Central memory CD8-positive, alpha-beta T cell (primary cell): ENCODE measurements at regions not wholly inside any gene's neighbourhood (a gene's known extent, or its start where the extent isn't known, plus 50 kb on each side); places are given as distances from the start of the nearest gene placed in this dataset.

Source experiments
- ATAC-seq: fragments of 150-1000 bp; cut with Tn5 transposase; replicated peaks from 2 replicates; pipeline ENCODE4 v1.10.0; 2022; ENCODE audit warnings: mild to moderate bottlenecking, moderate FRiP score, moderate number of reproducible peaks; ENCODE audit not compliant: poor library complexity, severe bottlenecking; ENCODE audit errors: extremely low read depth
- DNase-seq, 2 donors: peaks; one replicate each; pipeline ENCODE4 v3.0.0; 2021; ENCODE audit warnings: low spot score in 2 of 2
- H3K27ac Mint-ChIP-seq: one replicate; pipeline ENCODE4 v1.8.0; 2022; ENCODE audit warnings: low read depth, mild to moderate bottlenecking, moderate library complexity, mixed read lengths
- H3K27me3 Mint-ChIP-seq: one replicate; pipeline ENCODE4 v1.8.0; 2022; ENCODE audit warnings: mixed read lengths
- H3K36me3 Mint-ChIP-seq: one replicate; pipeline ENCODE4 v1.8.0; 2022; ENCODE audit warnings: mild to moderate bottlenecking, moderate library complexity, mixed read lengths; ENCODE audit not compliant: insufficient read depth
- H3K4me1 Mint-ChIP-seq: one replicate; pipeline ENCODE4 v1.8.0; 2022; ENCODE audit warnings: mixed read lengths
- H3K4me3 Mint-ChIP-seq: one replicate; pipeline ENCODE4 v1.8.0; 2022; ENCODE audit warnings: mild to moderate bottlenecking, moderate library complexity, mixed read lengths
- H3K9me3 Mint-ChIP-seq: one replicate; pipeline ENCODE4 v1.8.0; 2022; ENCODE audit warnings: mixed read lengths

DNA sequence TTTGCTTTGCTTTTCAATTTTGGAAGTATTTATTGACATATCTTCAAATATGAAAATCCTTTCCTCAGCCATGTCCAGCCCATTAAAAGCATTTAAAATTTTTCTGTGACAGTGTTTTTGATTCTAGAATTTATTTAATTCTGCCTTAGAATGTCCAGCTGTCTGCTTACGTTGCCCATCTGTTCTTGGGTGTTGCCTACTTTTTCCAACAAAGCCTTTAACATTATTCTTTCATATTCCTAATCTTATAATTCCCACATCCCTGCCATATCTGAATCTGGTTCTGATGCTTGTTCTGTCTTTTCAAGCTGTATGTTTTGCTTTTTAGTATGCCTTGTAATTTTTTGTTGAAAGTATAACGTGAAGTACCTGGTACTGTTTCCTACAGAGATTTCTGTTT is 204.7 kb upstream of the VSTM2A start:
- DNase-seq (no peak), ATAC-seq (no peak)
- H3K36me3 Mint-ChIP-seq, result no peaks in the 10 kb centered on the region
- H3K4me3 Mint-ChIP-seq, result no peak overlapping the region
- no peaks in the 10 kb centered on the region for H3K4me1 Mint-ChIP-seq
- peaks cover 12% of the 10 kb centered on the region for H3K9me3 Mint-ChIP-seq
- no peak overlapping the region for H3K27ac Mint-ChIP-seq
- H3K27me3 Mint-ChIP-seq, result no peaks in the 10 kb centered on the region

DNA sequence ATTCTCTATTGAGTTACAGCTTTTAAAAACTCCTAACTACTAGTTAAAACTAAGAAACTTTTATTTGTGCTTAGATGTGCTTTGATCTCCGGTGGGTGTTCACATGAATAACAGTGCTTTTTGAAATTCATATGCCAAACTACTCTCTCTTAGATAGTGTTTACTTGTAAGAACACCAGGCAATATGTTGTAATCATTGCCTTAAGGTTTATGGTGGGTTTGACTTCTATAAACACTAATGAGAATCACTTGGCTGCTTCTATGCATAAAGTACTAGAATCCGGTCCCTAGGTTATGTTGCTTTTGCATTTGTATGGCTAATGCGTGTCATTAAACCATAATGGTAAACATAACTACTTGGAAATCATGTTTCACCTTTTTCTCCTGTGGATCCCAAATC is 203.9 kb upstream of the VSTM2A start:
- no peaks in the 10 kb centered on the region for H3K27me3 Mint-ChIP-seq
- no peaks in the 10 kb centered on the region for H3K4me1 Mint-ChIP-seq
- no peaks in the 10 kb centered on the region for H3K36me3 Mint-ChIP-seq
- H3K4me3 Mint-ChIP-seq, result no peak overlapping the region
- no peak overlapping the region for H3K27ac Mint-ChIP-seq
- no peak for DNase-seq
- ATAC-seq, result no peak
- peaks cover 12% of the 10 kb centered on the region for H3K9me3 Mint-ChIP-seq

DNA sequence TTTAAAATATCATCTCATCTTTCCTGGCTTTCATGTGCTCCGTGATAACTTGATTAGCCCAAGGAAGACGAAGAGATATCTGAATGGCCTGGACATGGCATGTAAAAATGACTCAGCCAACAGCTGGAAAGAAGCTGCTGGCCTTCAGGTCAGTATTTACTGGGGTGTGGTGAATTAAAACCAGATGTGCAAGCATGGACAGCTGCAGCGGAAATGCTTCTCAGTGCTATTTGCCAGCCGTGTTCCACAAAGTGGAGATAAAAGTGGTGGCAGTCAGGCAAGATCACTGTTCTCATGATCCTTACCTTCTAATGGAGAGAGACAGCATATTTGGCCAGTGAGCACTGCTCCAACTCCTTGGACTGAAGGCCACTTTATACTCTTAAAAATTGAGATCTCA is 203.1 kb upstream of the VSTM2A start:
- peaks cover 19% of the 10 kb centered on the region for H3K9me3 Mint-ChIP-seq
- DNase-seq (no peak), ATAC-seq (no peak)
- H3K4me1 Mint-ChIP-seq, result no peaks in the 10 kb centered on the region
- no peak overlapping the region for H3K27ac Mint-ChIP-seq
- H3K36me3 Mint-ChIP-seq, result no peaks in the 10 kb centered on the region
- no peaks in the 10 kb centered on the region for H3K27me3 Mint-ChIP-seq
- H3K4me3 Mint-ChIP-seq, result no peak overlapping the region

DNA sequence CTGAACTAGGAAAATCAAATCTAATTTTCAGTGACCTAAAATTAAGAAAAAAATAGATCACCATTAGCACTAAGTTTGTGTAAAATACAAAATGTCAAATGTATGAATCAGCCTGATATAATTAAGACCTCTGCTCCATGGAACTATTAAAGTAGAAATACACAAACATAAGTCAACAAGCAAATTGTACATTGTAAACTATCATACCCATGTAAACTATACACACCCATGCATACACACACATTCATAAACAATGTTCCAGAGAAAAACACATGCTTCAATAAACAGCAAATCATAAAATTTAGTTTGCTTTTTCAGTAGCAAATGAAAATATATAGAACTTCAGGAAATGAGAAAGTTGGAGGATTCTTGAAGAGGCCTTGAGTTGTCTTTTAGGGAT is 199.7 kb upstream of the VSTM2A start:
- Mint-ChIP-seq H3K27ac (no peak overlapping the region), H3K4me1 (no peaks in the 10 kb centered on the region), H3K4me3 (no peak overlapping the region), H3K27me3 (no peaks in the 10 kb centered on the region), H3K9me3 (peaks cover 8% of the 10 kb centered on the region), H3K36me3 (no peaks in the 10 kb centered on the region)
- DNase-seq (no peak), ATAC-seq (no peak)

DNA sequence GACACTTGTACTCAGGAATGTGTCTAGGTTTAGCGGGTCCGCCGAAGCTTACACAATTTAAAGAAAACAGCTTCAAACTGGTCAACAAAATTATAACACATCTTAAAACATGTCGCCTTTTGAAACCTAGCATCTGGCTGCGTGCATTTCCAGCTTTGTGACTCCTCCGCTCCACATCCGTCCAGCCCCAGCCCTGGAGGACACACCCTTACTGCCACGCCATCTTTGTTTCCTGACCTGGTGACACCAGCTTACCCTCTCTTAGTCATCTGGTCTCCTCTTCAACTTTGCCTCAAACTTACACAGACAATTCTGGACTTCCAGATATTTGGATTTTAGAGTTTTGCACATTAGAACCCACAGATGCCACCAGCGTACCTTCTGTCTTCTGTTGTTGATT is 198.7 kb upstream of the VSTM2A start:
- peaks cover 17% of the 10 kb centered on the region for H3K9me3 Mint-ChIP-seq
- H3K27ac Mint-ChIP-seq, result no peak overlapping the region
- DNase-seq, result no peak
- ATAC-seq, result no peak
- no peaks in the 10 kb centered on the region for H3K4me1 Mint-ChIP-seq
- H3K36me3 Mint-ChIP-seq, result no peaks in the 10 kb centered on the region
- H3K27me3 Mint-ChIP-seq, result no peaks in the 10 kb centered on the region
- H3K4me3 Mint-ChIP-seq, result no peak overlapping the region

DNA sequence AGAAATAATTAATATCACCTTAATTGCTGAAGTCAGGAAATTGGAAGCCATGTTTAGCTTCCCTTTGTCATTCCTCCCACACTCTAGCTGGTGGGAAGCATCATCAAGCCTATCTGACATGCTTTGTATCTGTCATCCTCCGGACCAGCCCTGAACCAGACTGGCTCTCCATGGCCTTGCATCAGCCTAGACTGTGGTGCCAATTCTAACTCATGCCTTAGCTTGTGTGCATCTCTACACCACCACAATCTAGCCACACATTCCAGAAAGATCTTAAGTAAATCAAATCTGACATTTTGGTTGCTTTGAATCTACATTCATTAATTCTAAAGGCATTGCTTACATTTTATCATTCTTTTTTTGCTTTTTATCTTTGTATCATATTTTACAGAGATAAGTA is 196.4 kb upstream of the VSTM2A start:
- Mint-ChIP-seq H3K9me3 (peaks cover 17% of the 10 kb centered on the region), H3K4me3 (no peak overlapping the region), H3K27me3 (no peaks in the 10 kb centered on the region), H3K36me3 (no peaks in the 10 kb centered on the region), H3K4me1 (no peaks in the 10 kb centered on the region), H3K27ac (no peak overlapping the region)
- no peak for ATAC-seq
- no peak for DNase-seq

DNA sequence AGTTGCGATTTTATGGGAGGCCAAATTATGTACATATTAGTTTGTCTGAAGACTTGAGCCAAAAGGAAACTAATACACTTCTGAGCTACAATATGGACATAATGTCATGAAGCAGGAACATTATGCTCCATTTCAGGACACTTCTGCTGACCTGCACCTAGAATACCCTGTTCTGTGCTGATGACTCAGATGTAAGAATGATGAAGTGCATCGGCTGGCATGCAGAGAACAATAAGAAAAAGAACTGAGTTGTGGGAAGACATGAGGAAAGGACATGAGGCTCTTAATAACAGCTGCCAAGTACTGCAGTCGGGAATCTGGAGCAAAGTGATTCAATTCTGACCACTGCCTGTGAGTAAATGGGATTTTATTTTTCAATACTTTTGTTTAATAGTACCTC is 192.9 kb upstream of the VSTM2A start:
- no peak for ATAC-seq
- DNase-seq, result no peak
- peaks cover 18% of the 10 kb centered on the region for H3K9me3 Mint-ChIP-seq
- no peaks in the 10 kb centered on the region for H3K4me1 Mint-ChIP-seq
- H3K4me3 Mint-ChIP-seq, result no peak overlapping the region
- H3K36me3 Mint-ChIP-seq, result no peaks in the 10 kb centered on the region
- no peaks in the 10 kb centered on the region for H3K27me3 Mint-ChIP-seq
- no peak overlapping the region for H3K27ac Mint-ChIP-seq

DNA sequence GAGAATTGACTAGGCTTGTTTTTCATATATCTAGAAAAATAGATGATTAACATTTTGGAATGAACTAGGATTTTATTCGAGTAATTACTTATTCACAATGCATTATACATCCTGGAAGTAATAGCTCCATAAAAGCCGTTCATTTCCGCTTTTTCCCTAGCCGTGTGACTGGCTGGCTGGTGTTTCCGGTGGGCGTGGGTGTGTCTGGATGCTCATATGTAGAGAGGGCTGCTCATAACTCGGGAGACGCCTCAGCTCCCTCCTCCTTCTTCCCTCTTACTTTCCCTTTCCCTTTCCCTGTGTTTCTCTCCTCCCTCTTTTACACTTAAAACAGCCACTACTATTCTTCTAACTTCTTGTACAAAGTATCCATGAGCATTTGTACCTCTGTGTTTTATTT is 187.7 kb upstream of the VSTM2A start:
- Mint-ChIP-seq H3K4me1 (no peaks in the 10 kb centered on the region), H3K36me3 (no peaks in the 10 kb centered on the region), H3K27ac (no peak overlapping the region), H3K9me3 (peaks cover 17% of the 10 kb centered on the region), H3K4me3 (no peak overlapping the region), H3K27me3 (no peaks in the 10 kb centered on the region)
- no peak for ATAC-seq
- DNase-seq, result no peak

DNA sequence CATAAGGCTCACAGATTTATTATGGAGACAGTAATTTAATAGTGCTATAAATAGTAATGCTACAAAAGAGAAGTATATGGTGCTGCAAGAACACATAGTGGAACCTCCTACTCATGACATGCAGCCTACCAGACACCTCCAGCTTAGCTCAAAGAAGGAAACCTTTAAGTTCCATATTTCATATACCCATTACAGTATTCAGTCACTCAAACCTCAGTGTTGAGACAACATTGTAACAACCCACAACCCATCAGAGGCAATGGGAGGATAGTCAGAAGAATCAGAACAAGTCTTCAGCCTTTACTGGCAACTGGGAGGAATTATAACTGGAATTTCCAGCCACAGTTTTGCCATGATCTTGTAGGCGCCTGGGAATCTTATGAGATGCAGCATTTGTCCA is 186.3 kb upstream of the VSTM2A start:
- H3K27ac Mint-ChIP-seq, result no peak overlapping the region
- DNase-seq (no peak), ATAC-seq (no peak)
- H3K36me3 Mint-ChIP-seq, result no peaks in the 10 kb centered on the region
- H3K9me3 Mint-ChIP-seq, result peaks cover 27% of the 10 kb centered on the region
- H3K27me3 Mint-ChIP-seq, result no peaks in the 10 kb centered on the region
- no peak overlapping the region for H3K4me3 Mint-ChIP-seq
- no peaks in the 10 kb centered on the region for H3K4me1 Mint-ChIP-seq

DNA sequence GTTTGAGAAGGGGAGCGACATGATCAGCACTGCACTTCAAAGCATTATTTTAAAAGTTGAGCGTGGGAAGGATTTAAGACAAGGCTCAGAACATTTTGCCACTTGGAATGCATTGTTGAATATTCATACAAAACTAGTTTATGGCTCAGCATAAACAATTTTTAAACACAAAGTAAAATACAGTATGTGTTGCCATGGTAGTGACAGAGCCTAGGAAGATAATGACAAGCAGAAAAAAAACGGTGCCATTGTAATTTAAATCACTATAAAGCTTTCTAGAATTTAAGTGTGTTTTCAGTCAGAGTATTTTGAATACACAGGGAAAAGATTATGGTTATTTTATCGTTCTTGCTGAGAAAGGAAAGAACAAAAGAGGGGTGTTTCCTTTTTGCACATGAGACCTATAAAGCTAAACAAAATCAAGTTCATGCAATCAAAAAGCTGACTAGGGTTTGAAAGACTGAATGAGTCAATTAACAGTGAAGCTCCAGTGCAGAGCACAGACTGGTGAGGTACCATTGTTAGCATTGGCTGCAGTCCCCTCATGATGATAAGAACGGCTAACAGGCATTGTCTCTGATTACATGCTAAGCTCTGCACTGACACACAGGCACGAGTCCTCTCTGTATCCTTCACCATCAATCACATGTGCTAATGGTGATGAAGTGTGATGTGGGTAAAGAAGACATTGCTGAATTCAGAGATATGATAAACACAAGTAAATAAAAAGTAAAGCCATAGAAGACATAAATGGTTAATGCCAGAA is 181.9 kb upstream of the VSTM2A start:
- no peak overlapping the region for H3K4me3 Mint-ChIP-seq

DNA sequence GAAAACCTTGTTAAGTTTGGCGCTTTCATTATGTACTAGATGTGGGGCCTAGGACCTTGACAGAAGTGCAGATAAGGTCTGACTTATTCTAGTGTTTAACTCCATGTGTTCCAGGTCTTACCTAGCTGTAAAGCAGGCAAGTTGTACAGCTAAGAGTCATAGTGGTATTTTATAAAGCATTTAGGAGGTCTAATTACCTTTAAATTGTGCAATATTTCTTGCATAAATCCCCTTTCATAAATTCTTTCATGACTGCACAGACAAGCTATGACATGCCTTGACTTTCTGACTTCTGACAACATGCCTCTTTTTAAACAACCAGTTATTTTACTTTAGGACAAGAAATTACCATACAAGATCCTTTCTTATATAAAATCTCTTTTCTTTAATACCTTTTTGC is 151.6 kb upstream of the VSTM2A start:
- no peaks in the 10 kb centered on the region for H3K4me1 Mint-ChIP-seq
- no peak for ATAC-seq

More for the DNA sequence above, 181.9 kb upstream of the VSTM2A start:
- Mint-ChIP-seq H3K9me3 (peaks cover 21% of the 10 kb centered on the region), H3K27me3 (no peaks in the 10 kb centered on the region), H3K36me3 (no peaks in the 10 kb centered on the region), H3K27ac (no peak overlapping the region), H3K4me1 (no peaks in the 10 kb centered on the region)
- DNase-seq (no peak), ATAC-seq (no peak)

DNA sequence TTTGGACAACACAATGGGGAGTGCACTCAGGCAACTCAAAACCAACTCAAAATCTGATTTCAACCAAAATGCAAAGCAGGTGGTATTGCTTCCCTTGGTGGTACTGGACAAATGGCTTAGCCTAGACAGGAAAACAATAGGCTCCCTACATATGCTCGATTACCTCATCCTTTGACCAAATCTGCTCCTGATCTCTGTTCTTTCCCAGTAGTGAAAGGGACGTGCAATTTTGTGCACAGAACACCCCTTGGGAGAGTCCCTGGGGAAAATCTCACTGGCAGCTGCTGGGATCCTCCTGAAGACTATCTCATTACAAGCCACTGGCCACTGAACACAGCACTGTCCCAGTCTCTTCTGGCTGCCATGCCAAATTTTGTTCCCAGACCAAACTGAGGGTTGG is 149.2 kb upstream of the VSTM2A start:
- Mint-ChIP-seq H3K27me3 (no peaks in the 10 kb centered on the region), H3K9me3 (peaks cover 8% of the 10 kb centered on the region), H3K4me1 (no peaks in the 10 kb centered on the region), H3K4me3 (no peak overlapping the region), H3K27ac (no peak overlapping the region), H3K36me3 (no peaks in the 10 kb centered on the region)
- no peak for DNase-seq
- no peak for ATAC-seq

More for the DNA sequence above, 151.6 kb upstream of the VSTM2A start:
- Mint-ChIP-seq H3K27ac (no peak overlapping the region), H3K4me3 (no peak overlapping the region), H3K27me3 (no peaks in the 10 kb centered on the region), H3K36me3 (no peaks in the 10 kb centered on the region), H3K9me3 (peaks cover 5% of the 10 kb centered on the region)
- DNase-seq, result no peak

DNA sequence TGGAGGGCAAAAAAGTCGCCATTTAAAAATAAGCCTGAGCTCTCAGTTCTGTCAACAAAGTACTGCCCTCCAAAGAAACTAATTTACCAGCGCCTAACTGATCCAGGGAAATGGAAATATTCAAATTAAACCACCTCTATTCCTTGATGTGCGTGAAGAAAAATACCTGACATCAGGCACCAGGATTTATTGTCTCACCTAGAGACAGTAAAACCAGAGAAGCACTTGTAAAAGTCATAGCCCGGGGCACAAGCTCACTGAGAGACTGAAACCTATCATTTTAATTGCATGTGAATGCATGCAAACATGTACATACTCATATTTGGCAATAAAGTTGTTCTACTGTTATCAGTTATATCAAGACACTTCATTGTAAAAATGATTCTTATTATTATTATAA is 147.3 kb upstream of the VSTM2A start:
- Mint-ChIP-seq H3K27ac (no peak overlapping the region), H3K4me1 (no peaks in the 10 kb centered on the region), H3K36me3 (no peaks in the 10 kb centered on the region), H3K4me3 (no peak overlapping the region), H3K9me3 (peaks cover 19% of the 10 kb centered on the region), H3K27me3 (no peaks in the 10 kb centered on the region)
- ATAC-seq (no peak), DNase-seq (no peak)
